ENCODE measurements at regions not wholly inside any gene's neighbourhood (a gene's known extent, or its start where the extent isn't known, plus 50 kb on each side); places are given as distances from the start of the nearest gene placed in this dataset.
"Not testable (repeated sequence)": the region's sequence is repeated elsewhere in the genome, so short reads cannot be mapped to it uniquely, and the experiment has no call there.

DNA sequence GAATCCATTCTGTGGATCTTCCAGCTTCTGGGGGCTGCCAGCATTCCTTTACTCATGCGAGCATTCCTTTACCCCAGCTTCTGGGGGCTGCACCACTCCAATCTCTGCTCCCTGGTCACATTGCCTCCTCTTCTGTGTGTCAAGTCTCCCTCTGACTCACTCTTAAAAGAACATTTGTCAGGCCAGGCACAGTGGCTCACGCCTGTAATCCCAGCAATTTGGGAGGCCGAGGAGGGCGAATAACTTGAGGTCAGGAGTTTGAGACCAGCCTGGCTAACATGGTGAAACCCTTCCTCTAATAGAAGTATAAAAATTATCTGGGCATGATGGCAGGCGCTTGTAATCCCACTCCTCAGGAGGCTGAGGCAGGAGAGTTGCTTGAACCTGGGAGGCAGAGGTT lies 541.9 kb downstream of the FOXD4L4 start:
- TF ChIP-seq, protein P1, sequence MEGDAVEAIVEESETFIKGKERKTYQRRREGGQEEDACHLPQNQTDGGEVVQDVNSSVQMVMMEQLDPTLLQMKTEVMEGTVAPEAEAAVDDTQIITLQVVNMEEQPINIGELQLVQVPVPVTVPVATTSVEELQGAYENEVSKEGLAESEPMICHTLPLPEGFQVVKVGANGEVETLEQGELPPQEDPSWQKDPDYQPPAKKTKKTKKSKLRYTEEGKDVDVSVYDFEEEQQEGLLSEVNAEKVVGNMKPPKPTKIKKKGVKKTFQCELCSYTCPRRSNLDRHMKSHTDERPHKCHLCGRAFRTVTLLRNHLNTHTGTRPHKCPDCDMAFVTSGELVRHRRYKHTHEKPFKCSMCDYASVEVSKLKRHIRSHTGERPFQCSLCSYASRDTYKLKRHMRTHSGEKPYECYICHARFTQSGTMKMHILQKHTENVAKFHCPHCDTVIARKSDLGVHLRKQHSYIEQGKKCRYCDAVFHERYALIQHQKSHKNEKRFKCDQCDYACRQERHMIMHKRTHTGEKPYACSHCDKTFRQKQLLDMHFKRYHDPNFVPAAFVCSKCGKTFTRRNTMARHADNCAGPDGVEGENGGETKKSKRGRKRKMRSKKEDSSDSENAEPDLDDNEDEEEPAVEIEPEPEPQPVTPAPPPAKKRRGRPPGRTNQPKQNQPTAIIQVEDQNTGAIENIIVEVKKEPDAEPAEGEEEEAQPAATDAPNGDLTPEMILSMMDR (IDR thresholded peaks at IDR 0.05): not testable (repeated sequence)
- TF ChIP-seq POLR2A (IDR thresholded peaks at IDR 0.05): not testable (repeated sequence)

All from heart left ventricle (tissue), 13 donors.